NCI-H128 (cell line): ENCODE measurements at regions not wholly inside any gene's neighbourhood (a gene's known extent, or its start where the extent isn't known, plus 50 kb on each side); places are given as distances from the start of the nearest gene placed in this dataset.
"Not testable (repeated sequence)": the region's sequence is repeated elsewhere in the genome, so short reads cannot be mapped to it uniquely, and the experiment has no call there.

ENCODE experiments used
- DNase-seq: peaks from one replicate; lab custom pipeline; 2025; ENCODE audit not compliant: unreplicated experiment; lab: John Stamatoyannopoulos, UW

DNA sequence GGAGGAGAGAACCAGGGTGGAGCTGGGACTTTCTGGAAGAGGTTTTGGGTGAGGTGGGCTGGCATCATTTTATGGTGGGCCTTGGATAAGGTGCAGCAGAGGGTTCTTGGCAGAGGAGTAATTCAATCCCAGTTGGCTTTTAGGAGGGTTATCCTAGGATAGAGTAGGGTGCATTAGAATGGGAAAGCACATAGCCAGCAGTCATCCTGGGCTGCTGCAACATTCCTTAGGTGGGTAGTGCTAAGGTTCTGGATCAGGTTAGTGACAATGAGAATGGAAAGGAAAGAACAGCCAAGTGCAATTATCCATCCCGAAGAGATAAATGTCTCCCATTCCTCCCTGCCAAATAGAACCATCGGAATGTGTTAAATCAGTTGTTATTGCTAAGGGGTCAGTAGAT is 157.3 kb upstream of the SPRED2 start:
- DNase-seq, result no peak

DNA sequence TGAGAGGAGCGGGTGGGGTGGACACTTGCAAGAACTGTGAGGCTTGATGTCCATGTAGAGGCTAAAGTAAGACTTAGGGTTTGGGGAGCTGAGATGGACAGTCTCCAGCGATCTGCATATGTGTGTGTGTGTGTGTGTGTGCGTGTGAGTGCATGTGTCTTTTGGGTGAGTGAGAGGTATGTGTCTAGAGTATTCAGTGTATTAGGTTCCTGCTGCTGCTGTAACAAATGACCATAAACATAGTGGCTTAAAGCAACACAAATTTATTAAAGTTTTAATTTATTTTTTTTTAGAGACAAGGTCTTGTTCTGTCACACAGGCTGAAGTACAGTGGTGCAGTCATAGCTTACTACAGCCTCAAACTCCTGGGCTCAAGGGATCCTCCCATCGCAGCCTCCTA is 155.4 kb upstream of the SPRED2 start:
- DNase-seq, result no peak

DNA sequence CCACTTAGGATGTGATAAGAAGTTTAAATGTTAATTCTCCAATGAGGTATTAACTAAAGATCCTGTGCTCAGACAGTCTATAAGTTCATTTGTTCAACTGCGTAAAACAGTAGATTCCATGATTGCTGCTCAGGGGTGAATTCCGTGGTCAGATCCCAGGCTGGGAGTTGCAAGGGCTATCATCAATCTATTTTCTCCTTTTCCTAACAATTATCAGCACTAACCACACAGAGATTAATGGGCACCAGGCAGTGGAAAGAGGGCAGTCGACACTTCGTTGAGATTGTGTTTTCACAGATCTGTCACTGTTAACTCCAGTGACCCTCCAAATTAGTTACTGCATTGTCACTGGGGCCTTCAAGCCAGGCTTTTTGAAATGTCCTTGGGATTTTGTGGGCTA is 154.1 kb upstream of the SPRED2 start:
- DNase-seq, result no peak

DNA sequence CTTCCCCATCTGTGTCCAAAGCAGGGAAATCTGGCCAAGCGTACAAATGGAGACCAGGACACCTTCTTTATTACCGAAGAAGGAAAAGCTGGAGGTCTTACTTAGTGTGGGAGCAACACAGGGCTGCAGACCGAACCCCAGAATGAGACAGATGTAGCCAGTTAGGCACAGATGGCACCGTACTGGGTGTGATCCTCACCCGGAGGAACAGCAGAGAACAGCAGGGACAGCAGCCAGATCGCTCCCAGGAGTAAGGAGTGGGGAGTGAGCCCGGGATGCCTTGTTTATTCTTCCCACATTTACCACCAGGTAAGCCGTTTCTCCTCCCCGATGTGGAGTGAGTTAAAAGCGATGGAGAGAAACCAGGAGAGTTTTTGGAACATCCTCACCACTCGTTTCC is 150.7 kb upstream of the SPRED2 start:
- no peak for DNase-seq

DNA sequence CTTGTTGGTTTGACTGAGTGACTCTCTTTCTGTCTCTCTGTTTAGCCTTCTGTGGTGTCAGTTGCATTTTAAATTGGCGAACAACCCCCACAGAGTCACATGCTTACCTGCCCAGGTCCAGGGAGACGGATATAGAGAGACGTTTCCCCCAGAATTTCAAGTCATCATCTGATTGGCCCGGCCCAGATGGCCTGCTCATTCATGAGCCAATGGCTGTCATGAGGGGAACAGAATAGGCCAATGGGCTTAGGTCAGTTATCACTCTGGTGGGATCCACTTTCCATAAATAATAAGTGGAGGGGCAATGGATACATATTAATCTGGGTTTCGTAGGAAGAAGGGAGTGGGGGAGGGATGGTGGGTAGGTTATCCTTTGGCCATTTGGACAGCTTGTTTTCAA is 150.0 kb upstream of the SPRED2 start:
- DNase-seq, result no peak

DNA sequence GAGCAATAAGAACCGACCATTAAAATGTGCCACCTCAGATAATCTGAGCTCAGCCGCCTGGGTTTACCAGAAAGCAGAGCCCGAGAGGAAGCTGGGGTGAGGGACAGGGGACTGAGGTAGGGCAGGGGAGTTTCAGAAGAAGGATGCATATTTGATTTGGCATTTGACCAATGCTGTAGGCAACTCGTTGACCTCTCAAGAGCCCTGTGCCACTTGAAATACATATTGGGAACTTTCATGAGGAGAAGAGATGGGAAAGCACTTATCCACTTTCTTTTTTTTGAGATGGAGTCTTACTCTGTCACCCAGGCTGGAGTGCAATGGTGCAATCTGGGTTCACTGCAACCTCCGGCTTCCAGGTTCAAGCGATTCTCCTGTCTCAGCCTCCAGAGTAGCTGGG is 148.4 kb upstream of the SPRED2 start:
- DNase-seq, result no peak

DNA sequence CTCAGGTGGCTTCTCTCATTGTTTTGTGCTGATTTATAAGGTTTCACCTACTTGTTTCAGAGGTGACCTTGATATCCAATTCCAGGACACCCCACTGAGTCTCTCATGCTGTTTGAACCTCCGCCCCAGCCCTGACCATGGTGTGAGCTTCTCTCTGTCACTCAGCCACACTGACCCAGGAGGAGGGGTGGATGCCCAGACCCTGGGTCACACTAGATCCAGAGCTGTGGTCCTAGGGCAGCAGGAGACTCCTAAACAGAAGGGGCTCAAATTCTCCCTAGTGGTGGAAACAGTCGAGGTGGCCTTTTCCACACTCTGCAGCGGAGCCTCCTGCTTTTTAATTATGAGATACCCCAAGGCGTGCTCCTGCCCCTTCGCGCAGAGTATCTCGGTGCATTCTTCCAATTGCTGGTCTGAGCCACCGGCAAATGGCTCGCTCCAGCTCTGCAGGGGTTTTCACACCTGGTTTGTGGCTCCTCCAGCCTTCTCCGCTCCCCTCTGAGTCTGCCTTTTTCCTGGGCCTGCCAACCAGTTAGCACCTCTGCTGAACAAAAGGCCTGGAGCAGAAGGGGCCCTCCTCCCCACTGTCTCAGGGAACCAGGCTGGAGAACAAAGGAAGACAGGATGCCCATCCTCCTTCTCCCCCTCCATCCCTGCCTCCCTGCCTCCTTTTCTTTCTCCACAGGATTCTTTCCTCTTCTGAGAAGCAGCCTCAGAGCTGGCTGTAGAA is 147.3 kb upstream of the SPRED2 start:
- DNase-seq, result no peak

DNA sequence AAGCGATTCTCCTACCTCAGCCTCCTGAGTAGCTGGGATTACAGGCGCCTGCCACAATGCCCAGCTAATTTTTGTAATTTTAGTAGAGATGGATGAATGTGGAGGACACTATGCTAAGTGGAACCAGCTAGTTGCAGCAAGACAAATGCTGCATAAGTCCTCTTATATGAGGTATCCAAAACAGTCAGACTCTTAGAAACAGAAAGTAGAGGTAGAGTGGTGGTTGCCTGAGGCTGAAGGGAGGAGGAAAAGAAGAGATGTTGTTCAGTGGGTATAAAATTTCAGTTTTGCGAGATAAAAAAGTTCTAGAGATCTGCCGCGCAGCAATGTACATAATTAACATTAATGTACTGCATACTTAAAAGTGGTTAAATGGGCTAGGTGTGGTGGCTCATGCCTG is 145.3 kb upstream of the SPRED2 start:
- DNase-seq, result no peak

DNA sequence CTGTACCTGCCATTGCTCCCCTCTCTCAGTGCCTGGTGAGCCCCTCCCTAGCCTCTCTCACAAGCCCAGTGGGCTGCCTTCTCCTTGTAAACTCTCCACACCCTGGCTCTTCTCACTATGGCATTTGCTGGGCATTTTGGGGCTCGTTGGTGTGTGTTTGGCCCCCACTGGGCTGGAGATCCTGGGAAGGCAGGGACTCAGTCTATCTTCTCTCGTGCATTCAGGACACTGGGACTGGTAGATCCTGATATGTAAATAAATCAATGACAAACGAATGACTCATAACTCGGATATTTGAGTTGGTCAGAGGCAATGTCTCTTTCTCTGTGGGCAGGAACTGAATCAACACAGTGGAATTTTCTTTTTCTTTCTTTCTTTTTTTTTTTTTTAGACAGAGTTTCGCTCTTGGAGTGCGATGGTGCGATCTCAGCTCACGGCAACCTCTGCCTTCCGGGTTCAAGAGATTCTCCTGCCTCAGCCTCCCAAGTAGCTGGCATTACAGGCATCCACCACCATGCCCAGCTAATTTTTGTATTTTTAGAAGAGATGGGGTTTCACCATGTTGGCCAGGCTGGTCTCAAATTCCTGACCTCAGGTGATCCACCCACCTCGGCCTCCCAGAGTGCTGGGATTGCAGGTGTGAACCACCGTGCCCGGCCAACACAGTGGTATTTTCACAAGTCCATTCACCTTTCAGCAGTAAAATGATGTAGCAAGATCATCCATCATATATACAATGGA is 144.6 kb upstream of the SPRED2 start:
- no peak for DNase-seq

DNA sequence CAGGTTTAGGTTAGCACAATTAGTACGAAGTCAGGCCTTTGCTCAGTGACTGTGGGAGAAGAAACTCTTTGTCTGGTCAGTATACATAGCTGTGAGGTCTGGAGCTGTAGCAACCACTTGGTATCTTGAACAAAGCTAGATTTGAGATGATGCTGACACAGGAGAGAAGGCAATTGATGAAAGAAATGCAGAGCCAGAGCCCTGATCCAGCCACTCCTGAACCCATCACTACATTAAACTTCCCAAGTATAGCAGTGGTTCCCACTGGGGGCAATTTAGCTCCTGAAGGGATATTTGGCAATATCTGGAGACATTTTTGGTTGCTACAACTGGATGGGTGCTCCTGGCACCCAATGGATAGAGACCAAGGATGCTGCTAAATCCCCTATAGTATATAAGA is 143.9 kb upstream of the SPRED2 start:
- no peak for DNase-seq

DNA sequence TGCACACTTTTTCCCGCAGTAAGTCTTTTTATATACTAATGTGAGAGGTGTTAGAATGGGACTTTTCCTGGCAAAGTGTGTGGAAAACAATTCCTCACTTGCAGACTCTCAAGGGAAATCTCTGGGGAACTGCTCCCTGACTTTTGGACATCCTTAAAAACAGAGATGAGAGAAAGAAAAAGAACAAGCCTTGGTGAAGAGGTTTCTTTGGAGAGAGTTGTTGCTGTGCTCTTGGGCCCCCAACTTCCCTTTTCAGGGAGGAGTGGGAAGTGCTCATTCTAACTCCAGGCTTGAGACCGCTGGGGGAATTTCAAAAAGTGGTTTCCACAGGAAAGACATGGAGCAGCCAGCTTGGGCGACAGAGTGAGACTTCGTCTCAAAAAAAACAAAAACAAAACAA is 142.6 kb upstream of the SPRED2 start:
- DNase-seq, result no peak

DNA sequence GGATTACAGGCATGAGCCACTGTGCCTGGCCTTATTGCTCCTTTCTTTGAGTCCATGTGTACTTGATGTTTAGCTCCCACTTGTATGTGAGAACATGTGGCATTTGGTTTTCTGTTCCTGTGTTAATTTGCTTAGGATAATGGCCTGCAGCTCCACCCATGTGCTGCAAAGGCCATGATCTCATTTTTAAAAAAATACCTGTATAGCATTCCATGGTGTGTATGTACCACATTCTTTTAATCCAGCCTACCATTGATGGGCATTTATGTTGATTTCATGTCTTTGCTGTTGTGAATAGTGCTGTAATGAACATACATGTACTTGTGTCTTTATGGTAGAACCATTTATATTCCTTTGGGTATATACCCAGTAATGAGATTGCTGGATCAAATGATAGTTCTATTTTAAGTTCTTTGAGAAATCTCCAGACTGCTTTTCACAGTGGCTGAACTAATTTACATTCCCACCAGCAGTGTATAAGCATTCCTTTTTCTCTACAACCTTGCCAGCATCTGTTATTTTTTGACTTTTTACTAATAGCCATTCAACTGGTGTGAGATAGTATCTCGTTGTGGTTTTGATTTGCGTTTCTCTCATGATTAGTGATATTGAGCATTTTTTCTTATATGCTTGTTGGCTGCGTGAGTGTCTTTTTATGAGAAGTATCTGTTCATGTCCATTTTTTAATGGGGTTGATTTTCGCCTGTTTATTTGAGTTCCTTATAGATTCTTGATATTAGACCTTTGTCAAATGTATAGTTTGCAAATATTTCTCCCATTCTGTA is 136.4 kb upstream of the SPRED2 start:
- DNase-seq, result not testable (repeated sequence)

DNA sequence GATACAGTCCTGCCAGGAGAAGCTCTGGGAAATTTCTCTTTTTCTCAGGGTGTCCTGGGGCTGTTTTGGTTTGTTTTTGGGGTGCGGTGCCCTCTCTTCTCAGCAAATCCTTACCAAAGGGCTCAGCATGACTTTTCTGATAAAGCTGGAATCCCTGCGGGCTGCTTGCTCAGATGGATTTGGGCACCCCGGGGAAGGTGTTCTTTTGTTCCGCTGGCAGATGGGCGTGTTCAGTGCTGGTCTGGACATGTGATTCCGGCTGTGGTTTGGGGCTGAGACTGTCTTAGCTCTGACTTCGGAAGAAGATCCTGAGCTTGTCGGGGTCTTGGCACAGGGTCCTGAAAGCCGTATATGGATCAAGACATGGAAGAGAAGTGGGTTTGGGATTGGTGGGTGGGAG is 134.2 kb upstream of the SPRED2 start:
- no peak for DNase-seq

DNA sequence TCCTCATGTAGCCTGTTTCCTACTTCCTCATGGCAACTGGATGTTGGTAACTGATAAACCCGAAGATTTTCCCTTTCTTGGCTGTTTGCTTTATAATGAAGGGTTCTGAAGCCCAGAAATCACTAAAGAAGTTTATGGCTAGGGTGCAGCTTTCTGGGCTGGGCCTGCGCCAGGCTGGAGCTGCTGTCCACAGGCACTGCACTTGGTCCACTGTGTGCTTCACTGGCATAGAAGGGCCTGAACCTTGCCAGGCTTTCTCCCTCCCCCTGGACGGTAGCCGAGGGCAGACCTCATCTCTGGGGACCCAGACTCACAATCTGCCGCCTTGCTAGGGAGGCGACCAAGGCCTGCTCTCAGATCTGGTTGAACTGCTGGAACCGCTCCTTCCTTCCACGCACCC is 133.3 kb upstream of the SPRED2 start:
- DNase-seq, result no peak

DNA sequence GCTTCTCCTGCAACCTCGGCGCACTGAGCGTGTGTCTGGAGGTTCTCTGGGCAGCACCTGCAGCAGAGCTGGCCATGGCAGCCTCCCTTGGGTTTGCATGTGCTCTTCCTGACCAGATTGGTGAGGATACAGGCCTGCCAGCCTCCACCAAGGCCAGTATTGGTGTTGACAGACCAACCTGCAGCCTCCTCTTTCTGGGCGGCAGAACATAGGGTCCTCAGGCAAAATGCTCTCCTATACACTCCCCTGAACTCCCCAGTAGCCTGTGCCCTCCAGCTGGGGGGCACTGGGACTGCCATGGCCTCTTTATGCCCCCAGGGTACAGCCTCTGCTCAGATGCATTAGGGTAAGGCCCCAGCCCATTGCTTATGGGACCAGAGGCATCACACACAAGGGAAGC is 131.9 kb upstream of the SPRED2 start:
- DNase-seq, result no peak

DNA sequence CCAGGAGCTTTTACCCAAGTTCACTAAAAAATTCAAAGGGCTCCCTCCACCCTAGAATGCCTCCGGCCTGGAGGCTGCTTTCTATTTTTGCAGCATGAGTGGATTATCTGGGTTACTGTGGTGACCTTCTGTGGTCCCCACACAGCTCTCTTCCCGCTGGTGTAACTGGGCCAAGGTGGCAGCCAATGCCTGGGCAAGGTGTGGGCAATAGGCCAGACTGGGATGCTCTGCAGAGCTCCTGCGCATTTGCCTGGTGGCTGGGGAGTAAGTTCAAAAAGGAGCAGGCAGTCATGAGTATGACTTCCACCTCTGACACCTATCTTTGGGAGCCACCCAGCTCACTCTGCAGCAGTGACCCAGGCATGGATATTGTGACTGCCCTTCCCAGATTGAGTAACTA is 130.5 kb upstream of the SPRED2 start:
- no peak for DNase-seq

DNA sequence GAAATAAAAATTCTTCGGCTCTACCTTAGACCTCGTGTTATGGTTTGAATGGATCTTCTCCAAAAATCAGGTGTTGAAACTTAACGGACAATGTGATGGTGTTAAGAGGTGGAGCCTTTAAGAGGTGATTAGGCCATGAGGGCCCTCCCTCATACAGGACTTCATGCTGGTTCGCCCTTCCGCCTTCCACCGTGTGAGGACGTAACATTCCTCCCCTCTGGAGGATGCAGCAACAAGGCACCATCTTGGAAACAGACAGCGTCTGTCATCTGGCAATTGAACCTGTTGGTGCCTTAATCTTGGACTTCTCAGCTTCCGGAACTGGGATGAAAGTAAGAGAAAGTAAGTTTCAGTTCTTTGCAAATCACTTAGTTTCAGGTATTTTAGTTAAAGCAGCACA is 126.3 kb upstream of the SPRED2 start:
- DNase-seq, result no peak

DNA sequence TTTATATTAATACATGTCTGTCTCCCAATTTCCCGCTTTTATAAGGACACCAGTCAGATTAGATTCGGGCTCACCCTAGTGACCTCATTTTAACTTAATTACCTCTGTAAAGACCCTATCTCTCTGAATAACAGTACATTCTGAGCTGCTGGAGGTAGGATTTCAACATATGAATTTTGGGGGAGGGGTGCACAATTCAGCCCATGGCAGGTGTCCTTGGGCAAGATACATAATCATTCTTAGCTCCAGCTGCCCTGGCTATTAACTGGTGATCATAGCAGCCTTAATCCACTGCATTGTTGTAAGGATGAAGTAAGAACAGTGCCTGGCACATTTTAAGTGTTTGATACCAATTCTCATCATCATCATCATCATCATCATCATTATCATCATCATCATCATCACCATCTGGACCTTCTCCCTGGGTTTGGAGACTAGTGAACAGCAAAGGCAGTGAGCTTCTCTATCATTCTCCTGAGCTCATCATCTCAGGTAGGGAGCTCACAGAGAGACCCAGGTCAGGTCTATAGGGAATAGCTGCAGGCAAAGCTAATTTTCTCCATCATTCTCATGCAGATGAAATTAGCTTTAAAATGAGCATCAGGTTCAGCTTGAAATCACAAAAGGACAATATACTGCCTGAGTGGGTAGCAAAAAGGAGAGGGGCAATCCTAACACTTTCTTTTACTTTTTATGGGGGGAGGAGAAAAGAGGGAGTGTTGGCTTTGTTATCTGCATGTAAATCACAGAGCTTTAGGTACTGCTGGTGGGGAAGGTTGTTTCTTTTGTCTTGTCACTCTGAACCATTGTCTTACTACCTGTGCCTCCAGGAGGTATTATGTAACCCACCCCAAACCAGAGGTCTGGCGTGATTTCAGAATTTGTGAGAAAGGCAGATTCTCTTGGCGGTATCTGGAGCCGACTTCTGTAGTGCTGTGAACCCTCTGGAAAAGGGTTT is 125.5 kb upstream of the SPRED2 start:
- no peak for DNase-seq

DNA sequence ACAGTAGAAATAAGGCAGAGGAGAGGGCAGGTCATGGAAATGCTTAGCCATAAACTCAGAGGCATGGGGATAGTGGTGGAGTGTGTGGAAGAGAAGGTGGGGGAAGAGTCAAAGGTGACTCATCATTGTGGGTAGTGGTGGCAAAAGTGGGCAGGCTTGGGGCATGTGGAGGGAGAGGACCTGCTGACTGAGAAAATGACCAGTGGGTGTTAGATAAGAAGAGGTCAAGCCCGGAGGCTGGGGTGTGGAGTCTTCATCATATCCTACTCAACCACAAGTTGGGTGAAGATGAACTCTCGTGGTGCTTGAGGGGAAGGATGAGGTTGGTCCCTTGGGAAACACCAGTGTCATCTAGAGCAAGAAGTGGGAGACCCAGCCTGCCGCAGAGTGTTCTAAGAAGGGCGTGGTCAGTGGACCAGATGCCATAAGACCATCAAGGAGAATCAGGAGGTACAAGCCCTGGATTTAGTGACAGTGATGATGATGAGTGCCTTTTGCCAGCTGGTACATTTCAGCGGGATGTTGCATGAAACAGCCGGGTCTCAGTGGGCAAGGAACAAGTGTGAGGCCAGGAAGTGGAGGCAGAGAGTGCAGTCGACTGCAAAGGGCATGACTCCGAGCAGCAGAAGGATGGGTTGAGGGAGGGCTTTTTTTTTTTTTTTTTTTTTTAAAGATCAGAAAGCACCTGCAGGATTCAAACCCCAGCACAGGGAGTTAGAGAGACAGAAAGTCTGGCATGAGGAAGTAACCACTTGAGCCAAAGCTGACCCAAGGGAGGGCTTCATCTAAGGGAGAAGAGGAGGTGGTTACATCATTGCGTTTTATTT is 122.6 kb upstream of the SPRED2 start:
- DNase-seq, result no peak

DNA sequence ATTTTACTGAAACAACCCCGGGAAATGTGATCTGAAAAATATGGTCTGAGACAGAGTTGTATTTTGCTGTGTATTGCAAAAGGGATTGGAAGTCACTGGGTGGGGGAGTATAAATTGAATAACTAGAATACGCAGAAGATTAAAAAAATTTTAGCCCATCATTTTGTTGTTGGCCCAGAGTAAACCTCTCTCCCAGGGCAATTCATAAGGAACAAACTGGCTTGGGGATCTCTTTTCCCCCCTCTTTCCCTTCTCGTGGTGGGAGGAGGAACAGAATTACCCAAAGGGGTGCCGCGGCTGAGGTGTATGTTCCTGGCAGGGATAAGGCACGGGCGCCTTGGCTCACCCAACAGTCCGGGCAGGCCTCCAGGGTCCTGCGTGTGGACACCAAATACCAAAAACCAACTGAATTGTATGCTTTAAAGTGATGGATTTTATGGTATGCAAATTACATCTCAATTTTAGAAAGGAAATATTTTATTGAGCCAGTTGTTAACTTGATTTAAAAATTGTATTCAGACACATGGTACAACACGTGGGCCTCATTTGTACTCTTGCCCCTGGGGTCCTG is 121.2 kb upstream of the SPRED2 start:
- no peak for DNase-seq
